Body of pancreas (tissue), 4 donors: ENCODE measurements at regions not wholly inside any gene's neighbourhood (a gene's known extent, or its start where the extent isn't known, plus 50 kb on each side); places are given as distances from the start of the nearest gene placed in this dataset.
"Not testable (repeated sequence)": the region's sequence is repeated elsewhere in the genome, so short reads cannot be mapped to it uniquely, and the experiment has no call there.

Experiments used
- CTCF ChIP-seq, 7 experiments: fragments of 450-650 bp in 4 of 7; fragments of 200-600 bp in 3 of 7; sonication (generic) in 3 of 7; IDR thresholded peaks; one replicate each; pipeline ENCODE4 v1.5.1; 2016 to 2019; ENCODE audit warnings: antibody characterized with exemption in 7 of 7
- POLR2A ChIP-seq, 3 donors: fragments of 450-650 bp; IDR thresholded peaks; one replicate each; pipeline ENCODE4 v1.6.1; 2016; ENCODE audit warnings: antibody characterized with exemption in 3 of 3, mild to moderate bottlenecking in 2 of 3

- not testable (repeated sequence) for TF ChIP-seq CTCF, POLR2A (IDR thresholded peaks at IDR 0.05)
These were observed 236.2 kb downstream of the ZNF37A start for GRCh38 chr10:38330306-38330705.
